LNCAP (cell line): ENCODE measurements at regions not wholly inside any gene's neighbourhood (a gene's known extent, or its start where the extent isn't known, plus 50 kb on each side); places are given as distances from the start of the nearest gene placed in this dataset.

Experiments
- CTCF ChIP-seq: fragments of 450-650 bp; IDR thresholded peaks from 2 replicates; pipeline ENCODE4 v1.5.1; 2017; ENCODE audit warnings: mild to moderate bottlenecking

DNA sequence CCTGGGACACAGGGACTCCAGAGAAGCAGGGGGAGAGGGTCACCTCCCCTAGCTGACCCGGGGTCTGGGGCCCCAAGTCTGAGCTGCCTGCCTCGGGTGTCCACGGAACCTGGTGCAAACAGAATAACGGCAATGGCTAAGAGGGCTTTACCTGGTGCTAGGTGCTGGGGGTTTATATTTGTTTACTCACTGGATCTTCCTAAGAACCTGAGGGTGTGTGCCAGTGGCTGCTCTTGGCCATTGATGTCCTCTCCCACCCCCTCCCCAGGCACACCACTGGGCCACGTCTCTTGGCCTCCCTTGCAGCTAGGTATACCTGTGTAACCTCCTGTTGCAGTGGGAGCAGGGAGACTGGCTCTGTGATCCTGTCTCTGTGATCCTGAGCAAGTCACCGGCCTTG lies 157.9 kb upstream of the MLN start:
- no peak for TF ChIP-seq CTCF

DNA sequence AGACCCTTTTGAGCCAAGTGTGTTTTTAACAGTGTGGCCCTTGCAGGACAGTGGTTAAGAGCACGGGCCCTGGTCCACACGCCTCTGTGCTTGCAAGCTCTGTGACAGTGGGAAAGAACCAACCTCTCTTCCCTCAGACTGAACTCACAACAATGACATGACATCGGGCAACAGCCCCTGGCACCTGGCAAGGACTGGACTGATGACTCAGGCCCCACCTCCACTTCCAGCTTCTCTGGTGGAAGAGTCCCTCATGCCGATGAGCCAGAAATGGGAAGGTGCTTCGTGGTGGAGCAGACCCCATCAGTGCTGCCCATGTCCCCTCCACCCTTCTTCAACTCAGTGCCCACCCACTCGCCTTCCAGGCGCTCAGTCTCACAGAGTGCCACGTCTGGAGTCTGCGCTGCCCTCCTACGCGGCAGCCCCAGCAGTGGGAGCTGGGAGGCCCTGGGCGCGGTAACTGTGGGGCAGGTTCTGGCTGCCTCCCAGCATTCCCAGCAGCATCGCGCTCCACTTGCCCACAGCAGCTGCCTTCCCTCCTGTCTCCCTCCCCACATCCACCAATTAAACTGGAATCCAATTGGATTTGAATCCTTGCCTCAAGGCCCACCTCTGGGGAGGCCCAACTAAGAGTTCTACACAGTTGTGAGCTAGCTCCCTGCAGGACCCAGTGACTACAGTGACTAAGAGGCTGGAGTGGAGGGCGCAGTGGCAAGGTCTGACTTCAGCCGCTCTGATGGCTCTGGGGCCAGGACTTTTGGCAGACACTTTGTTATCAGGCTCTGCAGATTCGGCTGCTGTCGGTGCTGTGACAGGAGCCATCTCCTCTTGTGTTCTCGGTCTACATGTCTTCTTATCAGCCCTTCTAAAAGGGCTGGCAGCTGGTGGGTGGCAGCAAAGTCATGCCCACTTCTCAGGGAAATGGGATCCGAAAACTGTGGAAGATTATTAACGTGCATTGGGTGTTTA lies 156.8 kb upstream of the MLN start:
- no peak for TF ChIP-seq CTCF

DNA sequence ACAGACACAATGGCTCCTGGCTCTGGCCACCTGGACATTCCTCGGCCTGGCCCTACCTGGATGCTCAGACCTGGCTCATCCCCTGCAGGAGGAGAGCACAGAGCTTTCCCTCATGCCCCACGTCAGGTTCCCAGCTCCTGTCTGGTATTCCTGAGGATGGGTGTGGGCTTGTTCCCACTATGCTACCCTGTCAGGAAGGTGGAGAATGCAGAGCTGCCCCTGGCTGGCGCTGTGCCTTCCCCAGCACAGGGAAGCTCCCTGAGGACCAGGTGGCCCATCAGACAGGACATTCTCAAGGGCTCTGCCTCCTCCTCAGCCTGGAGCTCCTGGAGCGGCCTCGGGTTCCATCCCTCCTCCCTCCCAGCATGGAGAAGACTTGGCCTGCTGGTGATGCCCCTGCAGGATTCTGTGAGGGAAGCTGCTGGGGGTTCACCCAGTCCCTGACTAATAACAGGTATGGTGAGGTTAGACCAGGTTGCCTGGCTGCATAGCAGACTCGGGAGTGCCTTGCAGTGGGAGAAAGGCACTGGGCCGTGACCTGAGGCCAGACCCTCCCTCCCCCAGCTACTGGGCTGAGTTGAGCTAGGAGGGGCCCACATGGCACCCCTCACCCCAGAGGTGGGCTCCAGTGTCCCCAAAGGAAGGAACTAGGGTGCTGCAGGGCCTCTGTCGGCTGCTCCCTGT lies 156.0 kb upstream of the MLN start:
- no peak for TF ChIP-seq CTCF

DNA sequence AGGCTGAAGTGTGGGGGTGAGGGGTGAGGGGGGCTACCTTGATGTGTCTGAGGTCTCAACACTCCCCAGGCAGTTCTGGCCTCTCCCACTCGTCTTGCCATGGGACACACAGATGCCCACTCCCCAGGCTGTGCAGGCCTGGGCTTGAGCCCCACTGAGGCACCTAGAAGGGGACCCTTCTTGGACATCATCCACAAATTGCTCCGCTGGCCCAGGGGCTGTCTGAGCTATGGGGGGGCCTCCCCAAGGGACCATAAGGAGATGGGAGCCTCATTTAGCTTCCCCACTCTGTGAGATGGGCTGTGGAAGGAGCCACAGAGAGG lies 155.5 kb upstream of the MLN start:
- TF ChIP-seq CTCF, result no peak

DNA sequence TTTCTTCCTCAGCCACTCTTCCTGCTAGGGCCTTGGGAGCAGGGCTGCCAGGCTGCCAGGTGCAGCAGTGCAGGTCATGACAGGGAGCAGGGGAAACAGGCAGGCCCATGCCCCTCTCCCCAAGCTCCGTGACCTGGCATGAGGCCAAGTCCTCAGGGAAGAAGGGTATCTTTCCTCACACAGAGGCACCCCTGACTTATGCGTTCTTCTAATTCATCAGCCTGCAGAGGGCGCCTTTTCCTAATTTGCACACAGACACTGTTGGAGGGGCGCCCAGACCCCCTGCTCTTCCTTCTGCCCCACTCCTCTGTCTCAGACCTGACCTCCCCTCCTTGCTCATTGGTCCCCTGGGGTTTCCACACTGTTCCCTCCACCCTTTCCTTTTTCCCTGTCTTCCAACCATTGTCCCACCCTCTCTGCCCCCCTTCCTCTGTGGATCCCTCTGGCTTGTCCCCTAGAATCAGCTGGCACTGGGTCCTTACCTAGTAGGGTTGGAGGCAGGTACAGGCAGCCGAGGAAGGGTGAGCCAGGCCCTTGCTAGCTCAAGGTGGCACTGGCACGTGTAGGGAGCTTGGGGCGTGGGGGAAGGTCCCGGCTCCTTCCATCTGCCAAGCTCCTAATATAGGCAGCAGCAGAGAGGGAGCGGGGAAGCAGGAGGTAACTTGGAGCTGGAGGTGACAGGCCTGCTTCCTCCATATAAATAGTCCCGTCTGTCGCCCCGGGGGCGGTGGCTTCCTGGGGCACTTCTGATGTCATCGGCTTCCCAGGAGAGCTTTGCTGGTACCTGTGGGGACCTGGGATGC lies 154.9 kb upstream of the MLN start:
- TF ChIP-seq CTCF, result peak; percentile 36; the same call in 1 of the 2 replicates

- no peak for TF ChIP-seq CTCF
These were observed 154.2 kb upstream of the MLN start for GRCh38 chr6:33957892-33958525.
